HL-60/S4 treated with phorbol 12-myristate 13-acetate at 8.2 ng/mL for 4 days and 3 days (cell line): ENCODE measurements at regions not wholly inside any gene's neighbourhood (a gene's known extent, or its start where the extent isn't known, plus 50 kb on each side); places are given as distances from the start of the nearest gene placed in this dataset.

Experiments
- in situ Hi-C: fragments of 300-500 bp; cut with MboI; formaldehyde crosslinking; loops from 2 replicates; pipeline ENCODE4 v1.15.0; 2022; ENCODE audit warnings: low sequenced_read_pairs

- in situ Hi-C loops: no loop called here
Measured at GRCh38 chr1:221804303-221804702, 62.4 kb upstream of the DUSP10 start.

- in situ Hi-C loops: no loop called here
Measured at GRCh38 chr1:221801773-221802516, 60.1 kb upstream of the DUSP10 start.

GRCh38 chr1:221801251-221801661 lies 59.4 kb upstream of the DUSP10 start:
- in situ Hi-C loops: no loop called here

GRCh38 chr1:221800831-221801230 lies 58.9 kb upstream of the DUSP10 start:
- in situ Hi-C loops: no loop called here

GRCh38 chr1:221797506-221797905 lies 55.6 kb upstream of the DUSP10 start:
- in situ Hi-C loops: no loop called here

- in situ Hi-C loops: no loop called here
Measured at GRCh38 chr1:221796700-221797099, 54.8 kb upstream of the DUSP10 start.

GRCh38 chr1:221795380-221795779 lies 53.5 kb upstream of the DUSP10 start:
- in situ Hi-C loops: no loop called here

- in situ Hi-C loops: no loop called here
Measured at GRCh38 chr1:221794935-221795334, 53.0 kb upstream of the DUSP10 start.

- in situ Hi-C loops: no loop called here
Measured at GRCh38 chr1:221794079-221794670, 52.3 kb upstream of the DUSP10 start.

- in situ Hi-C loops: no loop called here
Measured at GRCh38 chr1:221793439-221794078, 51.7 kb upstream of the DUSP10 start.

- in situ Hi-C loops: no loop called here
Measured at GRCh38 chr1:221791846-221792245, 50.0 kb upstream of the DUSP10 start.
